ENCODE measurements at regions not wholly inside any gene's neighbourhood (a gene's known extent, or its start where the extent isn't known, plus 50 kb on each side); places are given as distances from the start of the nearest gene placed in this dataset.

- no peak for TF ChIP-seq EZH2phosphoT487 (IDR thresholded peaks at IDR 0.05; ENCODE audit: borderline replicate concordance, low read depth, low read length)
- no peak for TF ChIP-seq CTCF (conservative IDR thresholded peaks at IDR 0.05; ENCODE audit: low read length)
- Histone ChIP-seq H3K27ac (ENCODE audit: low read depth, low read length, poor library complexity, severe bottlenecking) (no peak overlapping the region), H3K79me2 (ENCODE audit: insufficient read depth, low read depth, low read length) (no peaks in the 10 kb centered on the region), H3K9me2 (ENCODE audit: insufficient read depth, low read length) (no peaks in the 10 kb centered on the region), H3K4me2 (ENCODE audit: low read length) (no peak overlapping the region), H3K4me1 (ENCODE audit: insufficient read depth, low read length, poor library complexity, severe bottlenecking) (no peaks in the 10 kb centered on the region), H4K20me1 (ENCODE audit: insufficient read depth, low read length) (no peaks in the 10 kb centered on the region), H3K4me3 (ENCODE audit: low read depth, low read length, poor library complexity, severe bottlenecking) (no peak overlapping the region), H3K9me3 (ENCODE audit: low read length) (no peaks in the 10 kb centered on the region), H2AFZ (ENCODE audit: low read length) (no peak overlapping the region), H3K36me3 (ENCODE audit: insufficient read depth, low read length) (no peaks in the 10 kb centered on the region)
- ChIA-PET POLR2A (no interaction called here), CTCF (ENCODE audit: unreplicated experiment) (no interaction called here)
- BruUV-seq (replicated peaks): no TSS peak
- intact Hi-C loops (cut with micrococcal nuclease; ENCODE audit: unreplicated experiment): no loop called here
- DNase-seq (ENCODE audit: low spot score): no peak
Observed at GRCh38 chr4:11323771-11324170, 104.9 kb downstream of the HS3ST1 start.

GRCh38 chr4:11313157-11313943, 115.3 kb downstream of the HS3ST1 start:
- no peaks in the 10 kb centered on the region for H3K79me2 ChIP-seq (ENCODE audit: insufficient read depth, low read depth, low read length)
- H3K9me2 ChIP-seq (ENCODE audit: insufficient read depth, low read length): no peaks in the 10 kb centered on the region
- ChIA-PET CTCF (ENCODE audit: unreplicated experiment) (no interaction called here), POLR2A (interaction anchor here (1.1 kb wide), 1 partner anchor 12 kb away, joined by 3 read pairs; no protein-coding TSS in a partner anchor)
- no peak overlapping the region for H3K4me2 ChIP-seq (ENCODE audit: low read length)
- H3K4me1 ChIP-seq (ENCODE audit: insufficient read depth, low read length, poor library complexity, severe bottlenecking): no peaks in the 10 kb centered on the region
- TF ChIP-seq EZH2phosphoT487 (IDR thresholded peaks at IDR 0.05; ENCODE audit: borderline replicate concordance, low read depth, low read length): no peak
- TF ChIP-seq CTCF (conservative IDR thresholded peaks at IDR 0.05; ENCODE audit: low read length): no peak
- H2AFZ ChIP-seq (ENCODE audit: low read length): no peak overlapping the region
- intact Hi-C loops (cut with micrococcal nuclease; ENCODE audit: unreplicated experiment): no loop called here
- H3K4me3 ChIP-seq (ENCODE audit: low read depth, low read length, poor library complexity, severe bottlenecking): no peak overlapping the region
- H3K9me3 ChIP-seq (ENCODE audit: low read length): no peaks in the 10 kb centered on the region
- BruUV-seq (replicated peaks): no TSS peak
- H4K20me1 ChIP-seq (ENCODE audit: insufficient read depth, low read length): no peaks in the 10 kb centered on the region
- no peak overlapping the region for H3K27ac ChIP-seq (ENCODE audit: low read depth, low read length, poor library complexity, severe bottlenecking)
- DNase-seq (ENCODE audit: low spot score): no peak
- H3K36me3 ChIP-seq (ENCODE audit: insufficient read depth, low read length): no peaks in the 10 kb centered on the region

- no peaks in the 10 kb centered on the region for H3K4me1 ChIP-seq (ENCODE audit: insufficient read depth, low read length, poor library complexity, severe bottlenecking)
- H3K9me2 ChIP-seq (ENCODE audit: insufficient read depth, low read length): no peaks in the 10 kb centered on the region
- no peaks in the 10 kb centered on the region for H3K9me3 ChIP-seq (ENCODE audit: low read length)
- POLR2A ChIA-PET: no interaction called here
- H4K20me1 ChIP-seq (ENCODE audit: insufficient read depth, low read length): no peaks in the 10 kb centered on the region
- H3K4me3 ChIP-seq (ENCODE audit: low read depth, low read length, poor library complexity, severe bottlenecking): no peak overlapping the region
- H3K36me3 ChIP-seq (ENCODE audit: insufficient read depth, low read length): no peaks in the 10 kb centered on the region
- no peak overlapping the region for H3K27ac ChIP-seq (ENCODE audit: low read depth, low read length, poor library complexity, severe bottlenecking)
- TF ChIP-seq EZH2phosphoT487 (IDR thresholded peaks at IDR 0.05; ENCODE audit: borderline replicate concordance, low read depth, low read length) (no peak), CTCF (conservative IDR thresholded peaks at IDR 0.05; ENCODE audit: low read length) (no peak)
- no peaks in the 10 kb centered on the region for H3K79me2 ChIP-seq (ENCODE audit: insufficient read depth, low read depth, low read length)
- intact Hi-C loops (cut with micrococcal nuclease; ENCODE audit: unreplicated experiment): no loop called here
- H3K4me2 ChIP-seq (ENCODE audit: low read length): no peak overlapping the region
- BruUV-seq (replicated peaks): no TSS peak
- no peak for DNase-seq (ENCODE audit: low spot score)
- no peak overlapping the region for H2AFZ ChIP-seq (ENCODE audit: low read length)
- CTCF ChIA-PET (ENCODE audit: unreplicated experiment): no interaction called here
Observed at GRCh38 chr4:11312389-11312788, 116.3 kb downstream of the HS3ST1 start.
